ENCODE measurements at regions not wholly inside any gene's neighbourhood (a gene's known extent, or its start where the extent isn't known, plus 50 kb on each side); places are given as distances from the start of the nearest gene placed in this dataset.

- H3K27ac ChIP-seq (ENCODE audit: low read length), result no peak overlapping the region
- TF ChIP-seq CTCF (IDR thresholded peaks at IDR 0.05; ENCODE audit: low read depth, low read length), result no peak
- no peak for TF ChIP-seq EZH2phosphoT487 (IDR thresholded peaks at IDR 0.05; ENCODE audit: low read depth)
- no peaks in the 10 kb centered on the region for H3K36me3 ChIP-seq (replicated peaks; ENCODE audit: low read depth, low read length)
- H4K20me1 ChIP-seq (ENCODE audit: insufficient read depth, low read length), result no peaks in the 10 kb centered on the region
- no peaks in the 10 kb centered on the region for H3K79me2 ChIP-seq (ENCODE audit: low read length)
- H3K9ac ChIP-seq (ENCODE audit: low read length), result no peak overlapping the region
- H2AFZ ChIP-seq (ENCODE audit: low read depth, low read length), result no peak overlapping the region
- H3K4me2 ChIP-seq (ENCODE audit: low read length), result no peak overlapping the region
- H3K4me3 ChIP-seq (ENCODE audit: low read length), result no peak overlapping the region
- H3K27me3 ChIP-seq (ENCODE audit: low read depth, low read length), result no peaks in the 10 kb centered on the region
- no peaks in the 10 kb centered on the region for H3K9me3 ChIP-seq (ENCODE audit: insufficient read depth, low read length)
- no peaks in the 10 kb centered on the region for H3K4me1 ChIP-seq (ENCODE audit: low read length)
These were observed 182.6 kb downstream of the TRPC6 start for GRCh38 chr11:101401245-101401644.

- H3K36me3 ChIP-seq (replicated peaks; ENCODE audit: low read depth, low read length), result no peaks in the 10 kb centered on the region
- H3K9me3 ChIP-seq (ENCODE audit: insufficient read depth, low read length), result no peaks in the 10 kb centered on the region
- no peaks in the 10 kb centered on the region for H3K4me1 ChIP-seq (ENCODE audit: low read length)
- no peaks in the 10 kb centered on the region for H4K20me1 ChIP-seq (ENCODE audit: insufficient read depth, low read length)
- no peak for TF ChIP-seq EZH2phosphoT487 (IDR thresholded peaks at IDR 0.05; ENCODE audit: low read depth)
- no peak for TF ChIP-seq CTCF (IDR thresholded peaks at IDR 0.05; ENCODE audit: low read depth, low read length)
- H3K4me2 ChIP-seq (ENCODE audit: low read length), result no peak overlapping the region
- no peak overlapping the region for H3K27ac ChIP-seq (ENCODE audit: low read length)
- H3K27me3 ChIP-seq (ENCODE audit: low read depth, low read length), result no peaks in the 10 kb centered on the region
- H2AFZ ChIP-seq (ENCODE audit: low read depth, low read length), result no peak overlapping the region
- H3K9ac ChIP-seq (ENCODE audit: low read length), result no peak overlapping the region
- no peak overlapping the region for H3K4me3 ChIP-seq (ENCODE audit: low read length)
- no peaks in the 10 kb centered on the region for H3K79me2 ChIP-seq (ENCODE audit: low read length)
These were observed 185.8 kb downstream of the TRPC6 start for GRCh38 chr11:101397979-101398378.

- H3K4me2 ChIP-seq (ENCODE audit: low read length), result no peak overlapping the region
- H3K9ac ChIP-seq (ENCODE audit: low read length), result no peak overlapping the region
- no peak overlapping the region for H3K27ac ChIP-seq (ENCODE audit: low read length)
- H3K4me1 ChIP-seq (ENCODE audit: low read length), result no peaks in the 10 kb centered on the region
- H3K4me3 ChIP-seq (ENCODE audit: low read length), result no peak overlapping the region
- H3K9me3 ChIP-seq (ENCODE audit: insufficient read depth, low read length), result no peaks in the 10 kb centered on the region
- no peaks in the 10 kb centered on the region for H3K79me2 ChIP-seq (ENCODE audit: low read length)
- no peak for TF ChIP-seq EZH2phosphoT487 (IDR thresholded peaks at IDR 0.05; ENCODE audit: low read depth)
- no peak for TF ChIP-seq CTCF (IDR thresholded peaks at IDR 0.05; ENCODE audit: low read depth, low read length)
- no peaks in the 10 kb centered on the region for H3K27me3 ChIP-seq (ENCODE audit: low read depth, low read length)
- H3K36me3 ChIP-seq (replicated peaks; ENCODE audit: low read depth, low read length), result no peaks in the 10 kb centered on the region
- H2AFZ ChIP-seq (ENCODE audit: low read depth, low read length), result no peak overlapping the region
- no peaks in the 10 kb centered on the region for H4K20me1 ChIP-seq (ENCODE audit: insufficient read depth, low read length)
These were observed 193.3 kb downstream of the TRPC6 start for GRCh38 chr11:101390539-101390938.

GRCh38 chr11:101369835-101370234 is 214.0 kb downstream of the TRPC6 start:
- Histone ChIP-seq H3K4me2 (ENCODE audit: low read length) (no peak overlapping the region), H3K9me3 (ENCODE audit: insufficient read depth, low read length) (no peaks in the 10 kb centered on the region), H3K36me3 (replicated peaks; ENCODE audit: low read depth, low read length) (no peaks in the 10 kb centered on the region), H3K27me3 (ENCODE audit: low read depth, low read length) (no peaks in the 10 kb centered on the region), H3K79me2 (ENCODE audit: low read length) (no peaks in the 10 kb centered on the region), H3K9ac (ENCODE audit: low read length) (no peak overlapping the region), H3K4me1 (ENCODE audit: low read length) (no peaks in the 10 kb centered on the region), H2AFZ (ENCODE audit: low read depth, low read length) (no peak overlapping the region), H4K20me1 (ENCODE audit: insufficient read depth, low read length) (no peaks in the 10 kb centered on the region), H3K27ac (ENCODE audit: low read length) (no peak overlapping the region), H3K4me3 (ENCODE audit: low read length) (no peak overlapping the region)
- no peak for TF ChIP-seq EZH2phosphoT487 (IDR thresholded peaks at IDR 0.05; ENCODE audit: low read depth)
- no peak for TF ChIP-seq CTCF (IDR thresholded peaks at IDR 0.05; ENCODE audit: low read depth, low read length)
